Mesothelial cell of epicardium (in vitro differentiated cells): ENCODE measurements at regions not wholly inside any gene's neighbourhood (a gene's known extent, or its start where the extent isn't known, plus 50 kb on each side); places are given as distances from the start of the nearest gene placed in this dataset.
A peak's percentile ranks its signal among the peaks of the same experiment; 100 is the strongest.
"Not testable (repeated sequence)": the region's sequence is repeated elsewhere in the genome, so short reads cannot be mapped to it uniquely, and the experiment has no call there.

ENCODE experiments used
- DNase-seq, 2 experiments: peaks; one replicate each; pipeline ENCODE4 v3.0.0; 2021; ENCODE audit warnings: low spot score in 2 of 2; ENCODE audit not compliant: unreplicated experiment in 2 of 2
- H3K27ac Mint-ChIP-seq: 2 replicates; pipeline ENCODE4 v1.8.0; 2021; ENCODE audit warnings: mixed read lengths
- H3K27me3 Mint-ChIP-seq: 2 replicates; pipeline ENCODE4 v1.8.0; 2021; ENCODE audit warnings: low read depth, mixed read lengths
- H3K36me3 Mint-ChIP-seq: 2 replicates; pipeline ENCODE4 v1.8.0; 2021; ENCODE audit warnings: mixed read lengths
- H3K4me1 Mint-ChIP-seq: 2 replicates; pipeline ENCODE4 v1.8.0; 2021; ENCODE audit warnings: mixed read lengths
- H3K4me3 Mint-ChIP-seq: 2 replicates; pipeline ENCODE4 v1.8.0; 2021; ENCODE audit warnings: mild to moderate bottlenecking, moderate library complexity, mixed read lengths
- H3K9me3 Mint-ChIP-seq: 2 replicates; pipeline ENCODE4 v1.8.0; 2021; ENCODE audit warnings: mixed read lengths
- CTCF ChIP-seq: fragments of 200-600 bp; sonication (generic); IDR thresholded peaks from one replicate; pipeline ENCODE4 v1.5.0; 2021; ENCODE audit warnings: antibody characterized with exemption; ENCODE audit not compliant: unreplicated experiment

- Mint-ChIP-seq H3K4me1 (peaks cover 17% of the 10 kb centered on the region), H3K36me3 (peaks cover 3% of the 10 kb centered on the region), H3K27me3 (no peaks in the 10 kb centered on the region), H3K9me3 (peaks cover 11% of the 10 kb centered on the region), H3K27ac (no peak overlapping the region), H3K4me3 (no peak overlapping the region)
- no peak for DNase-seq
- no peak for TF ChIP-seq CTCF
Observed at GRCh38 chr10:35992107-35992506, 350.0 kb upstream of the FZD8 start.

GRCh38 chr10:35986756-35987502, 344.8 kb upstream of the FZD8 start:
- Mint-ChIP-seq H3K36me3 (peaks cover 3% of the 10 kb centered on the region), H3K27ac (peak overlapping the region; percentile 43), H3K9me3 (peaks cover 11% of the 10 kb centered on the region), H3K4me1 (peaks cover 10% of the 10 kb centered on the region), H3K4me3 (no peak overlapping the region), H3K27me3 (no peaks in the 10 kb centered on the region)
- TF ChIP-seq CTCF: no peak
- no peak for DNase-seq

- no peaks in the 10 kb centered on the region for H3K4me1 Mint-ChIP-seq
- peaks cover 10% of the 10 kb centered on the region for H3K27me3 Mint-ChIP-seq
- no peaks in the 10 kb centered on the region for H3K9me3 Mint-ChIP-seq
- TF ChIP-seq CTCF: no peak
- no peak overlapping the region for H3K4me3 Mint-ChIP-seq
- H3K27ac Mint-ChIP-seq: no peak overlapping the region
- DNase-seq: no peak
- H3K36me3 Mint-ChIP-seq: no peaks in the 10 kb centered on the region
Observed at GRCh38 chr10:35979116-35979515, 337.0 kb upstream of the FZD8 start.

GRCh38 chr10:35973912-35974591, 332.0 kb upstream of the FZD8 start:
- Mint-ChIP-seq H3K27me3 (peaks cover 11% of the 10 kb centered on the region), H3K9me3 (peaks cover 15% of the 10 kb centered on the region)
- H3K36me3 Mint-ChIP-seq, H3K27ac Mint-ChIP-seq, H3K4me3 Mint-ChIP-seq, H3K4me1 Mint-ChIP-seq, DNase-seq: not testable (repeated sequence)

- H3K27ac Mint-ChIP-seq: no peak overlapping the region
- no peaks in the 10 kb centered on the region for H3K36me3 Mint-ChIP-seq
- no peak overlapping the region for H3K4me3 Mint-ChIP-seq
- no peak for TF ChIP-seq CTCF
- H3K27me3 Mint-ChIP-seq: peaks cover 11% of the 10 kb centered on the region
- no peaks in the 10 kb centered on the region for H3K4me1 Mint-ChIP-seq
- DNase-seq: no peak
- peaks cover 20% of the 10 kb centered on the region for H3K9me3 Mint-ChIP-seq
Observed at GRCh38 chr10:35972275-35972674, 330.2 kb upstream of the FZD8 start.

GRCh38 chr10:35971397-35971796, 329.3 kb upstream of the FZD8 start:
- no peak for TF ChIP-seq CTCF
- no peak for DNase-seq
- Mint-ChIP-seq H3K4me1 (no peaks in the 10 kb centered on the region), H3K4me3 (no peak overlapping the region), H3K27ac (no peak overlapping the region), H3K9me3 (peaks cover 26% of the 10 kb centered on the region), H3K36me3 (no peaks in the 10 kb centered on the region), H3K27me3 (peaks cover 11% of the 10 kb centered on the region)
